ENCODE measurements at regions not wholly inside any gene's neighbourhood (a gene's known extent, or its start where the extent isn't known, plus 50 kb on each side); places are given as distances from the start of the nearest gene placed in this dataset.

- TF ChIP-seq CTCF (conservative IDR thresholded peaks at IDR 0.05 in 1 of 2, IDR thresholded peaks at IDR 0.05 in 1 of 2; ENCODE audit: extremely low read depth in 1 of 2, insufficient read depth in 1 of 2, low read depth in 1 of 2, low read length in 2 of 2) (no peak), EZH2 (IDR thresholded peaks at IDR 0.05; ENCODE audit: borderline replicate concordance, low read length) (no peak)
These were observed 242.7 kb upstream of the E2F7 start for GRCh38 chr12:77308056-77308455.
